GM19372 (cell line): ENCODE measurements at regions not wholly inside any gene's neighbourhood (a gene's known extent, or its start where the extent isn't known, plus 50 kb on each side); places are given as distances from the start of the nearest gene placed in this dataset.

Source experiments
- ATAC-seq: cut with Tn5 transposase; IDR thresholded peaks from one replicate; pipeline ENCODE4 v1.9.1; 2021; ENCODE audit warnings: mild to moderate bottlenecking, low read depth, moderate library complexity; ENCODE audit not compliant: unreplicated experiment

DNA sequence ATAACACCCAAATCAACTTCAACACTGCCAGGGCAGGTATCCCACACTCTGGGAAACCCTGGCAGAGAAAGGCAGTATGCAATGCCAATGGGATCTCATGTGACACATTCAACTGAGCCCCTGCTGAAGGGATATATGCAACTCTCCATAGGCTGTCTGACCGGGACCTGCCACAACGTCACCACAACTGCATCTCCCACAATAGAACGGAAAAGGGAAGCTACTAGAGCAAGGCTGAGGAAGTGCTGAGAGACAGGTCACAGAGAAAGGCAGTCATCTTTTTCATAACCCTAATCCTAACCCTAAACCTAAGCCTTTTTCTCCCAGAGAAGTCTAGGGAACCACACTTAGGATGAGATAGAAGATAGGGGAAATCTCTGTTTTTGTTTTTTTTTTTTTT, 345.9 kb upstream of the CD180 start:
- ATAC-seq: no peak

DNA sequence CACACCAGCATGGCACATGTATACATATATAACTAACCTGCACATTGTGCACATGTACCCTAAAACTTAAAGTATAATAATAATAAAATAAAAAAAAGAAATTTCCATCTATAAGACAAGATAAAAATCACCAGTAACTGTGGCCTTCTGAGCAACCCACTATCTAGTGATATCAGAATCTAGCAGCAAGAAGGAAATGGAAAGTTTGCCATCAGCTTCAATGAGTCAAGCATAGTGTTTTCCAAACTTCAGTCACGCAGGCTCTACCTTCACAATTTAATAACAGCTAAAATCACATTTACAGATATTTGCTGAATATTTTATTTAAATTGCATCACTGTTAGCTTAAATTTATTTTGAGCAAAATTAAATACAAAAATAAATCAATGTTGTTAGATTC, 345.3 kb upstream of the CD180 start:
- no peak for ATAC-seq

DNA sequence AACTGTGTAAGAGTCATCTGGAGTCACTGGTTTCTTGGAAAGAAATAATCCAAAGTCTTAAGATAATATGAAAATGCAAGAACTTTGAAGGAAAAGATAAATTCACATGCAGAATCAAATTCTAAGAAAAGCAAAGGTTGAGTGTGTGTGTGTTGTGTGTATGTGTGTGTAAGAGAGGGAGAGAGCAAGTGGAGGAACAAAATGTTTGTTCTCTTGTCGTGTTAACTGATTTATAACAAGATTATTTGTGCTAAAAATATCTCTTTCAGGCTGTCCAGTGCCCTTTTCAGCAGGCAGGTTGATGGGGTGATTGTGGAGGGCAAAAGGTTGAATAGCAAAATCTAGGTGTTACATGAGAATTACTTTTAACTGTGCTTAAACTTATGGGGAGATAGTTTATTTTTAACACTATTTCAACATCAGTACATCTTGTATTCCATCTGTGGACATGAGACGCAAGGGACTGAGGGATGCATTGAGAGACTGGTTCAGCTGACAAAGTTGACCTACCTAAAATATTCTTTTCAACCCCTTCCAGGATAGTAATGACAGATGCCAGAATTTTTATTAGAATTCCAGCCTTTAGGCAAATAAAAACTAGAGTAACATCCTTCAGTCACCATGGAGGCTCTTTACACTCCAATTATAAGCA, 342.4 kb upstream of the CD180 start:
- no peak for ATAC-seq

DNA sequence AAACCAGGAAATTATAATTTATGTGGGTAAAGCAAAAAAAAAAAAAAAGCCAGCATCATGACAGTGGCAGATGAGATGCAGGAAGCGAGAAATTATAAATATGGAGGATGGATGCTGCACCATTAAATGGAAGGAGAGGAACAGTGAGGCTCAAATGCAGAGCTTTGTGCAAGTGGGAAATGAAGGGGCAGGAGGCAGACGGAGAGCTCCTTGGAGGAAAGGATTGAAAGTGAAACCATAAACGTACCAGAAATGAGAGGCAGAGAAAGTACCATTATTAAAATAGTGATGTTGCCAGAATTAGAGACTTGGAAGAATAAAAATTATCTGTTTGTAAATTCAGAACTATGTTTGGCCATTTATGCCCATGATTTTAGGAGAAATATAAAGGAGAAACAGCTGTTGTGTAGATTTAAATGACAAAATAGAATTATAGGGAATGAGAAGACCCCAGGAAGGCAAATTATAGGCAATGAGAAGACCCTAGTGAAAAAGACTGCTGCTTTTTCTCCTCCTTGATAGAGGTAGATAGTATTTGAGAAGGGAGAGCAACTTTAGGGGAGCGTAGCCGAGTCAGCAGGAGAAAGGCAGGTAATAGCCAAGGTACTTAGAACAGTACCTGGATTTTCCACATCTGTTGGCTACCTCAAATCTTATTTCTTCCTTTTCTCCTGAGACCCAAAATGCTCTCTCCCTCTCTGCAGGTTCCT, 341.0 kb upstream of the CD180 start:
- ATAC-seq: no peak

DNA sequence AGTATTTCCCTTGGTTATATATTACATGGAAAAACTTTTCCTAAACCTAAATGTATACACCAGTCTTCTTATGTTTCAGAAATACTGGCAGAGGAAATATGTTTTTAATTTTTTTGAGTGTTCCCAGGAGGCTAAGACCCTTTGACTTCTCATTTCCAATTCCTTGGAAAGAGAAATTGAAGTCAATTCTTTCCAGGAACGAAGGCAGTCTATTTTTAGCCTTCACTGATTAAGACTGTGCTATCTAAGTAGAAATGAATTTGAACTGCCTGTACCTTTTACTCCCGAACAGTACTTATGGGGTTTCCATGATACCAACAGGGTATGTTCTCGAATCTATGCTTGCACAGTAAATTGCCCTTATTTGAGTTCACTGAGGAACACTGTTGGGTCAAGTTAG, 340.3 kb upstream of the CD180 start:
- ATAC-seq: no peak

DNA sequence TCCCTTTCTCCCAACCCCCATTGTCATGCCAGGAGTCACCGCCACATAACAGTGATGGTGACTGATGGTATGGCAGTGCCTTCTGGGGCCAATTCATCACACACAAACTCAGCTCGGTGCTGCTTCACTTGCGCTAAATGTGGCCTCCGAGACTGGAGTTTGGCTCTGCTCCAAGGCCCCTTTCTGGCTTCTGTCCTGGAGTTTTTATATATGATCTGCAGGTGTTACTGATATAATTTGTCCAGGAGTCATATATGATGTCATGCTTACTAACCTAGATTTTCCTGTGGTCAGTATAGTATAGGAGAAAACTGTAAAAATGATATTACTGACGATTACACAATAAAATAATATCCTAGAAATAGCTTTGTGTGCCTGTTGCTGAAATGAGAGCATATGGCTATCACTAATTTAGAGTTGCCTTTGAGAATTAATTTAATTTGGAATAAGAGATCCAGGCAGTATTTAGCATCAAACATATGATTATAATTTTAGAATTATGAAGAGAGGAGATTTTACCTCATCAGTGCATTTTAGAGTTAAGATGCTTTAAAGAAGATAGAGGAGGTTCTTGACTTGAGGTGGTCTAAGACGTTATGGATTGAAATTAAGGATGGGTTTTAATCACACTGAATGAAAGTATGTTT, 334.1 kb upstream of the CD180 start:
- no peak for ATAC-seq

DNA sequence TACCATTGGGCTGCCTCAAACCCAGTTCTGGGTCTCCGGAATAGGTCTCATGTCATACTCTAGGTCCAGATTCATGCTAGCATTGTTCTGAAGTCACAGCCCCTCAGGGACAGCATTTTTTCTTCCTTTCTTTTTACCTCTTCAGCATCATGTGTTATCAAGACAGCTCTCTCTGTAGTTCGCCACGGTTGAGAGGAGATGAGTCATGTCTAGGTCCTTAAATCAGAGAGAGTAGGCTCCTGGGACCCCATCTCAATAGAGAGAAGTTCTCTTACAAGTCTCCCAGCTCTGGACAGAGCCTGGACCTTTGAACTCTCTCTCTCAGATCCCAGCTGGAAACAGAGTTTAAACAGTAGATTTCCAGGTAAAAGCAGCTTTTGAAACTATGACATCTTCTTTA, 332.4 kb upstream of the CD180 start:
- ATAC-seq: no peak

DNA sequence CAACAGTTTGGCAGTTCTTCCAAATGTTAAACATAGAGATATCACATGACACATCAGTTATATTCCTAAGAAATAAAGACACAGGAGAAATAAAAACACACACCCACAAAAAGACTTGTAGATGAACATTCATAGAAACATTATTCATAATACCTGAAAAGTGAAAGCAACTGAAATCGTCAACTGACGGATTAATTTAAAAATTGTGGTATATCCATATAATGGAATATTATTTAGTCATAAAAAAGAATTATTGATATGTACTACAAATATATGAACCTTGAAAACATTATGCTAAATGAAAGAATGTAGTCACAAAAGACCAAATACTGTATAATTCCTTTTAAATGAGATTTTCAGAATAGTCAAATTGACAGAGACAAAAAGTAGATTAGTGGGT, 330.2 kb upstream of the CD180 start:
- no peak for ATAC-seq

DNA sequence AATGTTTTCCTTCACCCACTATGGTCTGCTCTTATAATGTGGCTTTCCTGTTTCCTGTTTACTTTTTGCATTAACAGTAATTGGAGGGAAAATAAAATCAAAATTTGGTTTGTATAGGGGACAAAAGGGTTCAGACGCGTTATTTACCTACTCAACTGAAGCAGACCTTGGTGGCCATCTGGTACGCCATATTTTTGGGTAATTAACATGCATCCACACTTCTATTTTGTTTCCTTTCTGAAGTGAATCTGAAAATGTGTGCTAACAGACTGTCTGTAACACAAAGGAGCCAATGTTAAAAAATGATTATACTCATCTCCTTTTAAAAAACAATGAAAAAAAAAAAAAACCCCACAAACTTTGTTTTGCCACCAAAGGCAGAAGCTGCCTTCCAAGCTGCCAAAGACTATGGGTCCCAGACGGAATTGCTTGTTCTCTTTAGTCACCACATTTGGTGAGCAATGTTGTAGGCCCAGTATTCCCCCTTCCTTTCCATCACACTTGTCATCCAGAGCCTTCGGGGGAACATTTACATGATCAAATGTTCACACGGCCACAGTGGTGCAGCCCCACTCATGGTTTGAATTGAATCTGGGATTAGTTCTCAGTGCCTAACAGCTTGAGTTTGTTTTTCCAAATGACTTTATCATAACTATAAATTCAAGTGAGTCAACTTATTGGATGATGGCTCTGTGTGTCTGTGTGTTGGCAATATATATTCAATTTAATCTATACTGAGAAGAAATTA, 323.7 kb upstream of the CD180 start:
- no peak for ATAC-seq

DNA sequence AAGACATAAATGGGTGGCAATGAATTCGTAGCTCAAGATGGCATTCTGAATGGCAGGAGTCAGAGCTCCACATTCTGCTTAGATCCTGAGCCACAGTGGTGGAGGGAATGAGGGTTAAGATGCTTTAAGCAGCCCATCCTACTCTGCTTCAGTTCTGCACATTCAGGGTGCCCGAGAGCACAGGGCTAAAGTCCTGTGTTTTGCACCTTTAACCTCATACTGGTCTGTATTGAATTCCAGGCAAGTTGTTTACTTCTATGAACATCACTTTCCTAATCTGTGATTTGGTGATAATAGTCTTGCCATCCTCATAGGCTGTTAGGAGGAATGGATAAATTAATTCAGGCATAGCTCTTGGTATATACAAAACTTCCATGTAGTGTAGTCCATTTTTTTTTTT, 321.6 kb upstream of the CD180 start:
- ATAC-seq: no peak

DNA sequence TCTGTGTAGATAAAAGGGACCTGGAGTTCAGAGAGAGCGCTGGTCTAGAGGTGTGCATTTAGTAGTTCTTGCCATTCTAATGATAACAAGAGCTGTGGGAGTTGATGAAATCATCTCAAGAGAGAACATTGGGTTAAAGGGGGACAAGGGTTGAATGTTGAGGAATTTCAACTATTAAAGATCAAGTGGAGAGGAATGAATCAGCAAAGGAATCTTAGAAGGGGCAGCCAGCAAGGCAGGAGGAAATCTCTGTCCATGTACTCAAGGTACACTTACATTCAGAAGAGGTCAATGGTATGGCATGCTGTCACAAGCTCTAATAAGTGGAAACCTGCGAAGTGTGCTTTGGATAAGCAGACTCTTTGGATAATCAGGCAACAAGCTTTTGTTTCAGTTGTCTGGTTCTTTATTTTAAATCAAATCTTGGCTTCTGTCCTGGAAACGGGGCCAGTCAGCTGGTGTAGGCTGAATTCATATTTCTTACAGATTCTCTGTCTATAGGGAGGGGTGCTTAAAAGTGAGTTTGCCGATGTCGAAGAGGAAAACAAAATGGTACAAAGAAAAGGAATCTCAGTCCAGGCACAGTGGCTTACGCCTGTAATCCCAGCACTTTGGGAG, 320.5 kb upstream of the CD180 start:
- ATAC-seq: no peak

DNA sequence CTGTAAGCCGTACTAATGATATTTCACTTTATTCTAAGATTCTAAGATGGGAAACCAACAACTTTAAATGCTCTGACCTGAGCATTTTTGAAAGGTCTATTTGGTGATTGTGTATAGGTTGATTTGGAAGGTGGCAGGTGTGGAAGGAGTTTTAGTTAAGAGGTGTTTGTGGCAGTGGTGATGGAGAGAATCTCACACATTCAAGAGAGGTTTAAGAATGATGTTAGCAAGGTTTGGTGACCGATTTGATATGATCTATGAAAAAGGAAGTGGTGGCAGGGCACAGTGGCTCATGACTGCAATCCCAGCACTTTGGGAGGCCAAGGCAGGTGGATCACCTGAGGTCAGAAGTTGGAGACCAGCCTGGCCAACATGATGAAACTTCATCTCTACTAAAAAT, 319.2 kb upstream of the CD180 start:
- no peak for ATAC-seq

DNA sequence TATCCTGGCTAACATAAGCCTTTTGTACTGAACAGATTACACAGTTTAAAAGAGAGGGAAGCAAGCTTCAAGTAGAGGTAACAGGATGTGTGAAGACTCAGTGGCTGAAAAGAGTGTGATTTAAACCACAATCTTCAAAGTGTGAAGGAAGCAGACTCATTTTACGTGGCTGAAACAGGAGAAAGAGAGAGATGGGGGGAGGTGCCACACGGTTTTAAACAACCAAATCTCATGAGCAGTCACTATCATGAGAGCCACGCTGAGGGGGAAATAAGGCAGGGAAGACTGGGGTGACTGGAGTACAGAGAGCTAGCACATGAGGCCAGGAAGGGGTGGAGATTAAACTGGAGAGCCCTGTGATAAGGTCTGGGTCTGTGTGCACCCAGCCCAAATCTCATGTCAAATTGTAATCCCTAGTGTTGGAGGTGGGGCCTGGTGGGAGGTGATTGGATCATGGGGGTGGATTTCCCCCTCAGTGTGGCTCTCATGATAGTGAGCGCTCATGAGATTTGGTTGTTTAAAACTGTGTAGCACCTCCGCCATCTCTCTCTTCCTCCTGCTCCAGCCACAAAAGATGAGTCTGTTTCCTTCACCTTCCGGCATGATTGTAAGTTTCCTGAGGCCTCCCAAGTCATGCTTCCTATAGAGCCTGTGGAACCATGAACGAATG, 318.6 kb upstream of the CD180 start:
- ATAC-seq: no peak

DNA sequence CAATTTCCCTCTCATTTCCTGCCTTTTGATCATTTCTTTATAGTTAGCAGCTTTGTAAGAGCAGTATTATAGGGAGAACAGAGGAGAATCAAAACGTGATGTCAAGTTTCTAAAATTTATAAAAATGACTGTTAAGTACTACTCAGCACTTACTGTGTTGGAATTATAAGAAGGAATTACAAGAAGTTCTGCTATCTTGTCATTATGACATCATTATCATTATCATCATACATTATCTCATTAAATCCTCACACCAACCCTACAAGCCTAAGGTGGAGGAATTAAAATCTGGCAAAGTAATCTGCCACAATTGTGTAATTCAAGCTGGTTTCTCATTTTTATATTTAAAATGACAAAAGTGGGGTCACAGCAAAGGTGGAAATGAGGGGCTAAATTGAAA, 316.2 kb upstream of the CD180 start:
- no peak for ATAC-seq

DNA sequence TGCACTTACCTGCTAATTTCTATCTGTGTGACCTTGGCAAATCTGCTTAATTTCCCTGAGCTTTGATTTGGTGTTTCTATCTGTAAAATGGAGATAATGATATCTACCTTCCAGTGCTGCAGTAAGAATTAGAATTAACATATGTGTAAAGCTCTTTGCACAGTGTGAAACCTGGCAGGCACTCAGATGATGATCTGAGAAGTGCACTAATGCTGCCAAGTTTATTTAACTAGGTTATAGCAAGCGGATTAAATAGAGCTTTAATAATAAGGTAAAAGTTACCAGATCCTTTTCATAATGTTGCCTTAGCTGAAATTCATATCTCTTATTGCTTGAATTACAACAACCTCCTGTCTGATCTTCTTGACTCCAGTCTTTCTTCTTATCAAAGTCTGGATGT, 315.3 kb upstream of the CD180 start:
- ATAC-seq: no peak

DNA sequence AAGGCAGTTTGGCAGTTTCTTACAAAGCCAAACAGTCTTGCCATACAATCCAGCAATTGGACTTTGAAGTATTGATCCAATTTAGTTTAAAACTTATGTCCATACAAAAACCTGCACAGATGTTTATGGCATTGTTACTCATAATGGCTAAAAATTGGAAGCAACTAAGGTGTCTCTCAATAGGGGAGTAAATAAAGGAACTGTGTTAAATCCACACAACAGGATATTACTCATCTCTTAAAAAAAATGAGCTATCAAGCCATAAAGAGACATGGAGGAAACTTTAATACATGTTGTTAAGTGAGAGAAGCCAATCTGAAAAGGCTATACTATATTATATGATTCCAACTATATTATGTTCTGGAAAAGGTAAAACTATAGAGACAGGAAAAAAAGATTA, 313.6 kb upstream of the CD180 start:
- no peak for ATAC-seq

DNA sequence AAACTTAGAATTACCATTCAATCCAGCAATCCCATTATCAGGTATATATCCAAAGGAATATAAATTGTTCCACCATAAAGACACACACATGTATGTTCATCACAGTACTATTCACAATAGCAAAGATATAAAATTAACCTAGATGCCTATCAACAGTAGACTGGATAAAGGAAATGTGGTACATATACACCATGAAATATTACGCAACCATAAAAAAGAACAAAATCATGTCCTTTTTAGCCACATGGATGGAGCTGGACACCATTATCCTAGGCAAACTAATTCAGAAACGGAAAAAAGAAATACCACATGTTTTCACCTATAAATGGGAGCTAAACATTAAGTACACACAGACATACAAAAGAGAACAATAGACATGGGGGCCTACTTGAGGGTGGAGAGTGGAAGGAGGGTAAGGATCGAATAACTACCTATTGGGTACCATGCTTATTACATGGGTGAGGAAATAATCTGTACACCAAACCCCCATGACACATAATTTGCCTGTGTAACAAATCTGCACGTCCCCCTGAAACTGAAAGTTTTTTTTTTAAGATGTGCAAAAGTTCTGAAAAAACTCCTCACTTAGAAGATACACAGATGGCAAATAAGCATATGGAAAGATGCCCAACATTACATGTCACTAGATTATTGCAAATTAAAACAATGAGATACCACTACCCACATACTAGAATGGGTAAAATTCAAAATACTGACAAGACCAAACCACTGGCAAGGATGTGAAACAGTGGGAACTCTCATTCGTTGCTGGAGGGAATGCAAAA, 313.0 kb upstream of the CD180 start:
- ATAC-seq: no peak

DNA sequence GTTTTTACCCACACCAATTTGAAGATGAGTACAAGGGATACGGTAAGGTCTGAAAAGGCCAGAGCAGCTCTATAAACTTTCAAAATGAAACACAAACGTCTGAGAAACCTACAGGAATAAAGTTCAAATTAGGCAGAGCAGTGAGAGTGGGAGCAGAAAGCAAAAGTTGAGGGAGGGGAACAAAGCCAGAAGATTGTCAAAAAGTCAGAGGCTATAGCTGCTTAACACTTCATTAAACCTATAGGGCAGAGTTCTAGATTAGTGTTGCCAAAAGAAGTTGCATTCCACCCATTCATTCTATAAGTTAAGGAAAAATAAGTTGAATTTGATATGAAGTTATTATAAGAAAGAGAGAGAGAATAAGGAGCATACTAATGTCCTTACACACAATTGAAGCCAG, 309.6 kb upstream of the CD180 start:
- no peak for ATAC-seq

DNA sequence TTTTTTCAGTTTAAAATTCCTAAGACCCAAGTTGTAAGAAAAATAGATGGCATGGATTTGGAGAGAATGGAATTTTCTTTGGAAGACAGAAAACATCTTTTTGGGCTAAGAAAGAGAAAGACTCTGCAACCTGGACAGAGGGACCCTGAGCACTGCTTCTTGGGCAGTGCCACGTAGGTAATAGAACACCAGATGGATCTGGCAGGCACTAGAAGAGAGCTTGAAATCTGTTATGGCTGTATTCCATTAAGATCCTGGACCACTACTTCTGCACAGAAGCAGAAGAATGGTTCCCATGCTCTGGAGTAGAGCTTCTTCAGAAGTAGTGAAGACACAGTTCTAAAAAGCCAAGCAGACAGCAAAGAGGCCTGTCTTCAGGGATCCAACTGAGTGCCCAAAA, 306.4 kb upstream of the CD180 start:
- ATAC-seq: no peak

DNA sequence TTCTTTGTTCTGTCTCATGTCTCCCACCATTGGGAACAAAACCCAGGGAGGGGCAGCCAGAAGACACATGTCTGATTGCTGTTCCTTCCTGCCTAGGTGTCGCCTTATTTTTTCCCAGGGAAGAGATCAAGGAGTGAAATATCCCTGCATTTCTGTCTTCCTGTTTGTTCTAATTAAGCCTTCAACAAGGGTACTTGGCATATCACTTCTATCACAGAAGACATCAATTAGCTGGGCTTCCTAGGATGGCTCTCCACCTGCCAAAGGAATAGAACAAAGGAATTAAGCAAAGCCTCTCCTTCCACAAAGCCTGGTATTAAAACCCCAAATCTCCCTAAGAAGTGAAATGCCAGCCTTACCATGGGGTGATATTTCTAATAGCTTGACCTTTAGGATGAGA, 299.5 kb upstream of the CD180 start:
- ATAC-seq: no peak
